ENCODE measurements at regions not wholly inside any gene's neighbourhood (a gene's known extent, or its start where the extent isn't known, plus 50 kb on each side); places are given as distances from the start of the nearest gene placed in this dataset.

DNA sequence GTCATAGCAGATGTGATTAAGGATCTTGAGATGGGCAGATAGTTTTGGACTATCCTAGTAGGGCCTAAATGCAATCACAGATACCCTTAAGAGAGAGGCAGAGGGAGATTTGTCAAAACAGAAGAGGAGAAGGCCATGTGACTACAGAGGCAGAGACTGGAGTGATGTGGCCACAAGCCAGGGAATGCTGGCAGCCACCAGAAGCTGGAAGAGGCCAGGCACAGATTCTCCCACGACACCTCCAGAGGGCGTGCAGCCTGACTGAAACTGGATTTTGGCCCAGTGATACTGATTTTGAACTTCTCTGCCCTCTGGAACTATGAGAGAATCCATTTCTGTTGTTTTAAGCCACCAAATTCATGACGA lies 52.1 kb upstream of the EPS8L3 start:
- H3K79me2 ChIP-seq (ENCODE audit: control insufficient read depth, insufficient read depth, low read length): no peaks in the 10 kb centered on the region
- H3K36me3 ChIP-seq (ENCODE audit: control insufficient read depth in 2 of 2, insufficient read depth in 2 of 2, low read length in 1 of 2): no peaks in the 10 kb centered on the region
- H3K4me3 ChIP-seq: peak overlapping the region; percentile 31; the same call in 1 of the 2 replicates
- SMC1A ChIA-PET (ENCODE audit: uncharacterized antibody, unreplicated experiment): interaction anchor here (1.0 to 1.5 kb wide), 2 partner anchors 71 to 168 kb away, joined by 3 to 9 read pairs; partner anchors contain the start of gene AHCYL1
- RAD21 ChIA-PET (ENCODE audit: unreplicated experiment): no interaction called here
- ATAC-seq: no peak
- CTCF ChIA-PET: interaction anchor here (0.6 to 3.7 kb wide), 4 partner anchors 11 to 169 kb away, joined by 3 to 17 read pairs (median 4); partner anchors contain the start of gene AHCYL1
- DNase-seq (ENCODE audit: low read depth, low spot score): no peak
- no peaks in the 10 kb centered on the region for H4K20me1 ChIP-seq (ENCODE audit: control insufficient read depth, insufficient read depth)
- H3K4me1 ChIP-seq (ENCODE audit: control insufficient read depth, insufficient read depth, low read length): peaks cover 27% of the 10 kb centered on the region
- H3K27ac ChIP-seq (ENCODE audit: control insufficient read depth, insufficient read depth): peak overlapping the region; percentile 57
- H3K4me2 ChIP-seq (ENCODE audit: control insufficient read depth, insufficient read depth): peak overlapping the region; percentile 82
- 0 out of 2 replicates have a peak overlapping the region, but pooled peaks have one; percentile 14 for H3K9ac ChIP-seq (ENCODE audit: control insufficient read depth, insufficient read depth, low read length)
- no peak for FAIRE-seq
- no TSS peak for BruUV-seq (replicated peaks)
- H2AFZ ChIP-seq (ENCODE audit: control insufficient read depth, low read depth, low read length): peak overlapping the region; percentile 5
- POLR2A ChIA-PET: interaction anchor here (2.1 kb wide), 1 partner anchor 169 kb away, joined by 5 read pairs; the partner anchor contains the start of gene AHCYL1
- H3K27me3 ChIP-seq (replicated peaks in 1 of 2; ENCODE audit: control insufficient read depth in 2 of 2, insufficient read depth in 2 of 2, low read length in 1 of 2): no peaks in the 10 kb centered on the region
- H3K9me3 ChIP-seq (replicated peaks; ENCODE audit: control insufficient read depth, insufficient read depth, low read length): peaks cover 7% of the 10 kb centered on the region; the same call in 2 of the 3 replicates
- in situ Hi-C loops (cut with MboI) (no loop called here), intact Hi-C loops (cut with micrococcal nuclease; ENCODE audit: unreplicated experiment) (no loop called here)
- WGBS (ENCODE audit: insufficient coverage, insufficient replicate concordance, low lambda C conversion rate, missing lambda C conversion rate): 24% methylated on average over 3 of the region's 3 CpGs
- TF ChIP-seq CBX5 (IDR thresholded peaks at IDR 0.05; ENCODE audit: low read depth): peak; percentile 26; the same call in 1 of the 2 replicates
- TF ChIP-seq, protein P1, sequence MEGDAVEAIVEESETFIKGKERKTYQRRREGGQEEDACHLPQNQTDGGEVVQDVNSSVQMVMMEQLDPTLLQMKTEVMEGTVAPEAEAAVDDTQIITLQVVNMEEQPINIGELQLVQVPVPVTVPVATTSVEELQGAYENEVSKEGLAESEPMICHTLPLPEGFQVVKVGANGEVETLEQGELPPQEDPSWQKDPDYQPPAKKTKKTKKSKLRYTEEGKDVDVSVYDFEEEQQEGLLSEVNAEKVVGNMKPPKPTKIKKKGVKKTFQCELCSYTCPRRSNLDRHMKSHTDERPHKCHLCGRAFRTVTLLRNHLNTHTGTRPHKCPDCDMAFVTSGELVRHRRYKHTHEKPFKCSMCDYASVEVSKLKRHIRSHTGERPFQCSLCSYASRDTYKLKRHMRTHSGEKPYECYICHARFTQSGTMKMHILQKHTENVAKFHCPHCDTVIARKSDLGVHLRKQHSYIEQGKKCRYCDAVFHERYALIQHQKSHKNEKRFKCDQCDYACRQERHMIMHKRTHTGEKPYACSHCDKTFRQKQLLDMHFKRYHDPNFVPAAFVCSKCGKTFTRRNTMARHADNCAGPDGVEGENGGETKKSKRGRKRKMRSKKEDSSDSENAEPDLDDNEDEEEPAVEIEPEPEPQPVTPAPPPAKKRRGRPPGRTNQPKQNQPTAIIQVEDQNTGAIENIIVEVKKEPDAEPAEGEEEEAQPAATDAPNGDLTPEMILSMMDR (IDR thresholded peaks at IDR 0.05 in 2 of 3, conservative IDR thresholded peaks at IDR 0.05 in 1 of 3; ENCODE audit: control insufficient read depth in 2 of 3, extremely low read depth in 1 of 3, insufficient read depth in 1 of 3, low read depth in 3 of 3, low read length in 3 of 3): 0 out of 6 replicates have a peak, but pooled peaks of 1 of the 3 experiments have one; percentile 6
- no peak for TF ChIP-seq FOXK2 (IDR thresholded peaks at IDR 0.05)
- peak; percentile 42; the same call in 1 of the 2 replicates for TF ChIP-seq CREB1 (IDR thresholded peaks at IDR 0.05; ENCODE audit: low read depth)
- no peak for TF ChIP-seq PAX8 (IDR thresholded peaks at IDR 0.05)
- TF ChIP-seq IRF4 (IDR thresholded peaks at IDR 0.05; ENCODE audit: low read depth, low read length): no peak

Measured in GM12878 (cell line).